GM12865 (cell line): ENCODE measurements at regions not wholly inside any gene's neighbourhood (a gene's known extent, or its start where the extent isn't known, plus 50 kb on each side); places are given as distances from the start of the nearest gene placed in this dataset.

Source experiments
- DNase-seq: peaks from one replicate; pipeline ENCODE4 v3.0.0; 2010; ENCODE audit warnings: low read depth
- H3K4me3 ChIP-seq: 2 replicates; pipeline ENCODE4 v1.5.1; 2011; ENCODE audit warnings: mild to moderate bottlenecking, low read depth, low read length, control low read depth
- TF ChIP-seq, protein P1 (sequence below): IDR thresholded peaks from 2 replicates; pipeline ENCODE4 v1.5.1; 2011; ENCODE audit warnings: low read length, control low read depth, low read depth, inconsistent platforms; ENCODE audit not compliant: insufficient read depth; ENCODE audit errors: missing control alignments

DNA sequence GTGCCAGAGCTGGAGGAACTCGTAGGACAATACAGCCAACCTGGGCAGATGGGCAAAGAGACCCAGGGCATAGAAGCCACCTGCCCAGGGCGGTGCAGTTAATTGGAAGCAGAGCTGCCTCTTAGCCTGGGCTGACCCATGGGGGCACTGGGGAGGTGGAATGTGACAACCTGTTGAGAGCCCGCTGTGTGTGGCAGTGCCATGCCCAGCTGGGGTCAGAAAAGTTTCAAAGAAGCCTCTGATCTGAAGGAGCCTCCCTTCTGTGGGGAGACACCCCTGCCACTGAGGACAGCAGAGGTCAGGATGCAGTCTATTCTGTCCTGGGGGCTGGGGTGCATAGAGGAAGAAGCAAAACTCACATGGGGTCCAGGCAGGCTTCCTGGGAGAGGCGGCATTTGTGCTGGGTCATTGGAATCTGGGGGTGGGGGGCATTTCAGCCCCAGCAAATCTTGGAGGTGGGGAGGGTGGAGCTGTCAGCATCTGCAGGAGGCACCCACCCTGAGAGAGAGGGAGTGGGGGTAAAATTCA is 176.1 kb upstream of the CIBAR2 start:
- TF ChIP-seq, protein P1, sequence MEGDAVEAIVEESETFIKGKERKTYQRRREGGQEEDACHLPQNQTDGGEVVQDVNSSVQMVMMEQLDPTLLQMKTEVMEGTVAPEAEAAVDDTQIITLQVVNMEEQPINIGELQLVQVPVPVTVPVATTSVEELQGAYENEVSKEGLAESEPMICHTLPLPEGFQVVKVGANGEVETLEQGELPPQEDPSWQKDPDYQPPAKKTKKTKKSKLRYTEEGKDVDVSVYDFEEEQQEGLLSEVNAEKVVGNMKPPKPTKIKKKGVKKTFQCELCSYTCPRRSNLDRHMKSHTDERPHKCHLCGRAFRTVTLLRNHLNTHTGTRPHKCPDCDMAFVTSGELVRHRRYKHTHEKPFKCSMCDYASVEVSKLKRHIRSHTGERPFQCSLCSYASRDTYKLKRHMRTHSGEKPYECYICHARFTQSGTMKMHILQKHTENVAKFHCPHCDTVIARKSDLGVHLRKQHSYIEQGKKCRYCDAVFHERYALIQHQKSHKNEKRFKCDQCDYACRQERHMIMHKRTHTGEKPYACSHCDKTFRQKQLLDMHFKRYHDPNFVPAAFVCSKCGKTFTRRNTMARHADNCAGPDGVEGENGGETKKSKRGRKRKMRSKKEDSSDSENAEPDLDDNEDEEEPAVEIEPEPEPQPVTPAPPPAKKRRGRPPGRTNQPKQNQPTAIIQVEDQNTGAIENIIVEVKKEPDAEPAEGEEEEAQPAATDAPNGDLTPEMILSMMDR, result no peak
- no peak overlapping the region for H3K4me3 ChIP-seq
- DNase-seq, result no peak

DNA sequence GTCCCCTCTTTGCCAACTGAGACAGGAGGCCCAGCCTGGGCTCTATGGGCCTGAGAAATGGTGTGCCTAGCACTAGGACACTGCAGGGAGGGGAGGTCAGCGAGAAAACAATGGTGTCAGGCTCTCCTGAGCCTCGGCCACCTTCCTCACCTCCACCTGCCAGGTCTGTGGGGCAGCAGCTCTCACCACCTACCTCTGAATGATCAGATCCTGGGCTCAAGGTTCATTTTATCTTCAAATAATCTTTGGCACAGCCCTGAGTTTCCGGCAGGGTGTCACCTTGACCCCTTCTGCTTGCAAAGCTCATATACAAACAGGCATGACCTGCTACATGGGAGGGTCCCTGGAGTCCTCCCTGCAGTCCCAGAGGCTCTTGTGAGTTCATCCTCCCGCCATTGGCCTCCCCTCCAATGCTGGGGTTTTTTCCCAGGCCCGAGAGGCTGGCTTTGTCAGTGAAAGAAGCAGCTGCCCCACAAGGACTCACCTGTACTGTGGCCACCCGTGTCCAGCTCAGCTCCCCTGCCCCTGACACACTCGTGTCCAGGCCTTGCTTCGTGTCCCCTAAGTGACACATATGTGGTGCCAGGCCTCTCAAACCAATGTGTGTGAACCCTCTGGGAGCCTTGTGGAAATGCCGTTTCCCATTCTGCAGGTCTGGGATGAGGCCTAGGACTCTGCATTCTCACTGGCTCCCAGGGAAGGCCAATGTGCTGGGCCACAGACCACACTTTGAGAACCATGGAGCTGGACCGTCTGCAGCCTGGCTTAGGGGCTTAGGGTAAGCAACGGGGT is 176.8 kb upstream of the CIBAR2 start:
- DNase-seq, result no peak
- no peak overlapping the region for H3K4me3 ChIP-seq
- TF ChIP-seq, protein P1, result no peak

DNA sequence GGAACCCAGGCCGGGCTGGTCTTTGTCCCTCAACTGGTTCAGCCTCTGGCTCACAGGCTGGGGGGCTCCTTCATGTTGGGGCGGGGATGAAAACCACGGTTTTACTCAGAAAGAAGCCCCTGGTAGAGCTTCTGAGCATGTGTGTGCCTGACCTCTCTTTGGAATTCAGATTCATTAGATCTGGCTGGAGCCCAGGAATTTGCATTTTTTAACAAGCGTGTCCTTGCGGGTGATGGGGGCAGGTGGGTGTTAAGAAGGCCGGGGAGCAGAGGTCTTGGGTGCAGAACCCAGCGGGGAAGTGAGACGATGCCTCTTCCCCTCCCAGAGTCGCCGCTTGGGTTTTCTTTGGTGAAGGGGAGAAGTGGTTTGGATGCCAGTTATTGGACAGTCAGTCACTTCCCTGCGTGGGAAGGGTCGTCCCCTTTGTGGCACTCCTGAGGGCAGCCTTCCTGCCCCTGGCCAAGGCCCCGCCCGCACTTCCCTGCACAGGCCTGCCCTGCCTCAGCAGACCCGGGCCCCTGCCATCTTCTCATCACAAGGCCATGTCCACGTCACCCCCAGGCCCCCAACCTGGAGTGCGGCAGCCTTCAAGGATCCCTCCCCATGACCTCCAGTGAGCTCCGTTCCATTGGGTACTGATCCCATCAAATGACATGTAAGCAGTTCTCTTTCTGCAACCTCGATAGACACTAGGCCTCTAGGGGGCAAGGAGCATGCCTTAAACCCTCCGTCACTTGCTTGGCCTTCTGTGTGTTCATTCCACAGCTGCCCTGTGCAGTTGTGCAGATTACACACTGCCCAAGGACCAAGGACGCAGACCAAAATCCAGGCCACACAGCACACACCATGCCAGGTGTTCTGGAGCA is 177.7 kb upstream of the CIBAR2 start:
- no peak for DNase-seq
- TF ChIP-seq, protein P1, result no peak
- H3K4me3 ChIP-seq, result no peak overlapping the region

DNA sequence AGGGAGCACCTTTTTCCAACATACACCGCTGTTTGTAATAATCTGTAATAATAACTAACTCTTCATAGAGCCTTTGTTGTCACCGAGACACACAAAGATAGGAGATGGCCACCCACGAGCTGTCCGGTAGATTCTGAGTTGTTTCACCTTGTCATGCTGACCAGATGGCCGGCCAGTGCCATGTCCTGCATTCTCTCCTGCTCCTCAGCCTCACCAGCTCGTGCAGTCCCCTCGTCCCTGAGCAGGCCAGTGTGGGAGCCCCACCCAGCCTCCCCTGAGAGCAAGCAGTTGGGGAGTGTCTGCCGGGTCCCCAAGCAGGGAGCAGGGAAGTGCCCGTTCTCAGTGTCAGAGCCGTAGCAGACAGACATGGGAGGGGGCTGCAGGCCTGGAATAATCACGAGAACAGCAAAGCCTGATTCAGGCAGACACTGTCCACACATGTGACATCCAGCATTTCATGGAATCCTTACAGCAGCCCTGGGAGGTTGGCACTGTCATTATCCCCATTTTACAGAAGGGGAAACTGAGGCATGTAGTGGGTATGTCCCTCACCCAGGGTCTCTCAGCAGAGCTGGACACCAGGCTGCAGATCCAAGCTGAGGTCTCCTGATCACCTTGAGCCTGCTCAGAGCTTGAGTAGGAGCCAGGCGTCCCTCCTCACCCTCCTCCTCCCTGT is 178.5 kb upstream of the CIBAR2 start:
- H3K4me3 ChIP-seq, result no peak overlapping the region
- DNase-seq, result no peak
- TF ChIP-seq, protein P1, result no peak

DNA sequence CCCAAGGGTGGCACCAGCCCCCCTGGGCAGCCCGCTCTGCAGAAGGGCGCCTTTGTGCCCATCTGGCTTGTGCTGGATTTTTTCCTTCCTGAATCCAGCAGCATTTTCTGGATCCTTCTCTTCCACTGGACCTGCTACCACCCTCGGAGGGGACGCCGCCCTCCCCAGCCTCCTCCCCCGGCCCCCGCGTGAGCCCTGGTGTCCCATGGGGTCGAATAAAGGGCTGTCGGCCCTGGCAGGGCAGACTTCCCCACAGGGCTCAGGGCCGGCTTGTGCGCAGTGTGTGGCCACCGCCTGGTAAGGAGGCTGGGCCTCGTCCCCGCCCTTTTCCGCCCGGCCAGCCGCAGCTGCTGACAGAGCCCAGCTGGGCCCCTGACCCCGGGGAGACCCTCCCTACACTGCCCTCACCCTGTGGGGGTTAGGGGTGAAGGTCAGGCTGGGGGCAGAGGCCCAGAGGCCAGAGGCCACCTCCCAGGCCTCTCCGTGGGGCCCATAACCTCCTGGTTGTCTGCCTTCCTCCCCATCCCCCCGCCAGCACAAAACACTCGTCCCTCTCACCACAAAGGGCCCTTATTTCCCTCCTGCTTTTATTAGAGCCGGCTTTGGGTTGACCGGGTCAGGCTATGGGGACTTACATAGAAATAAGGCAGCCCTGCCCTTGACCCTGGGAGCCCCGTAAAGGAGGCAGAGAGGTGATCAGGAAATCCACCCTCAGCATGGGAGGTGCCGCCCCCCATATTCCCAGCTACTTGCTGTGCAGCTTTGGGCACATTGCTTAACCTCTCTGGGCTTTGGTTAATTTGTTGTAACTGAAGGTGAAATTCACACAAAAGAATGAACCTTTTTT is 179.3 kb upstream of the CIBAR2 start:
- no peak for DNase-seq
- H3K4me3 ChIP-seq, result no peak overlapping the region
- TF ChIP-seq, protein P1, result no peak

DNA sequence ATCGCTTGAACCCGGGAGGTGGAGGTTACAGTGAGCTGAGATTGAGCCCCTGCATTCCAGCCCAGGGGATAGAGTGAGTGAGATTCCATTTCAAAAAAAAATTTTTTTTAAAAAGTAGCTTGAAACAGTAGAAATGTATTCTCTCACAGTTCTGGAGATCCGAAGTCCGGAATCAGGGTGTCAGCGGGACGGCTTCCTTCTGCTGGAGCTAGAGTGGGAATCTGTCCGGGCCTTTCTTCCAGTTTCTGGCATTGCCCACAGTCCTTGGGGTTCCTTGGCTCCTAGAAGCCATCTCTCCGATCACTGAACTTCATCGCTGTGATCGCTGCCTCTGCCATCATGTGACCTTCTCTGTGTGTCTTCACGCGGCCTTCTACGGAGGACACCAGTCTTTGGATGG is 181.2 kb upstream of the CIBAR2 start:
- DNase-seq, result no peak
- no peak overlapping the region for H3K4me3 ChIP-seq
- TF ChIP-seq, protein P1, result no peak
